Nephron progenitor cell (in vitro differentiated cells): ENCODE measurements at regions not wholly inside any gene's neighbourhood (a gene's known extent, or its start where the extent isn't known, plus 50 kb on each side); places are given as distances from the start of the nearest gene placed in this dataset.
"Not testable (repeated sequence)": the region's sequence is repeated elsewhere in the genome, so short reads cannot be mapped to it uniquely, and the experiment has no call there.

Source experiments
- DNase-seq: peaks from one replicate; pipeline ENCODE4 v3.0.0; 2021
- H3K27ac Mint-ChIP-seq: 2 replicates; pipeline ENCODE4 v1.8.0; 2021; ENCODE audit warnings: mild to moderate bottlenecking, moderate library complexity, mixed read lengths
- H3K27me3 Mint-ChIP-seq: 2 replicates; pipeline ENCODE4 v1.8.0; 2021; ENCODE audit warnings: mild to moderate bottlenecking, low read depth, mixed read lengths; ENCODE audit not compliant: poor library complexity
- H3K36me3 Mint-ChIP-seq: 2 replicates; pipeline ENCODE4 v1.8.0; 2021; ENCODE audit warnings: low read depth, mixed read lengths
- H3K4me1 Mint-ChIP-seq: 2 replicates; pipeline ENCODE4 v1.8.0; 2021; ENCODE audit warnings: mixed read lengths
- H3K4me3 Mint-ChIP-seq: 2 replicates; pipeline ENCODE4 v1.8.0; 2021; ENCODE audit warnings: mild to moderate bottlenecking, moderate library complexity, mixed read lengths
- H3K9me3 Mint-ChIP-seq: 2 replicates; pipeline ENCODE4 v1.8.0; 2021; ENCODE audit warnings: mild to moderate bottlenecking, moderate library complexity, mixed read lengths
- CTCF ChIP-seq: fragments of 200-600 bp; sonication (generic); IDR thresholded peaks from 2 replicates; pipeline ENCODE4 v1.5.0; 2021; ENCODE audit warnings: antibody characterized with exemption

- no peak for DNase-seq
- Mint-ChIP-seq H3K27ac (no peak overlapping the region), H3K36me3 (peaks cover 5% of the 10 kb centered on the region), H3K9me3 (peaks cover 23% of the 10 kb centered on the region), H3K4me3 (no peak overlapping the region), H3K27me3 (no peaks in the 10 kb centered on the region), H3K4me1 (no peaks in the 10 kb centered on the region)
- TF ChIP-seq CTCF, result no peak
These were observed 1007.9 kb upstream of the CITED2 start for GRCh38 chr6:140382355-140382754.

GRCh38 chr6:140380427-140381218 is 1006.2 kb upstream of the CITED2 start:
- H3K9me3 Mint-ChIP-seq, result peaks cover 20% of the 10 kb centered on the region
- no peak overlapping the region for H3K4me3 Mint-ChIP-seq
- no peaks in the 10 kb centered on the region for H3K27me3 Mint-ChIP-seq
- no peak for DNase-seq
- H3K4me1 Mint-ChIP-seq, result no peaks in the 10 kb centered on the region
- peaks cover under 1% of the 10 kb centered on the region for H3K36me3 Mint-ChIP-seq
- TF ChIP-seq CTCF, result no peak
- H3K27ac Mint-ChIP-seq, result no peak overlapping the region

- DNase-seq, result no peak
- no peak overlapping the region for H3K27ac Mint-ChIP-seq
- TF ChIP-seq CTCF, result no peak
These were observed 1005.5 kb upstream of the CITED2 start for GRCh38 chr6:140379919-140380318.

GRCh38 chr6:140376209-140376608 is 1001.8 kb upstream of the CITED2 start:
- Mint-ChIP-seq H3K36me3 (no peaks in the 10 kb centered on the region), H3K4me1 (no peaks in the 10 kb centered on the region), H3K27ac (no peak overlapping the region), H3K4me3 (no peak overlapping the region), H3K9me3 (peaks cover 23% of the 10 kb centered on the region), H3K27me3 (no peaks in the 10 kb centered on the region)
- no peak for DNase-seq
- no peak for TF ChIP-seq CTCF

More at GRCh38 chr6:140379919-140380318, 1005.5 kb upstream of the CITED2 start:
- Mint-ChIP-seq H3K4me1 (no peaks in the 10 kb centered on the region), H3K36me3 (no peaks in the 10 kb centered on the region), H3K9me3 (peaks cover 18% of the 10 kb centered on the region), H3K4me3 (no peak overlapping the region), H3K27me3 (no peaks in the 10 kb centered on the region)

GRCh38 chr6:140373728-140374127 is 999.3 kb upstream of the CITED2 start:
- H3K9me3 Mint-ChIP-seq, result peaks cover 23% of the 10 kb centered on the region

GRCh38 chr6:140372064-140372463 is 997.6 kb upstream of the CITED2 start:
- no peaks in the 10 kb centered on the region for H3K4me1 Mint-ChIP-seq
- no peaks in the 10 kb centered on the region for H3K36me3 Mint-ChIP-seq
- no peak overlapping the region for H3K4me3 Mint-ChIP-seq
- DNase-seq, result no peak
- no peaks in the 10 kb centered on the region for H3K27me3 Mint-ChIP-seq
- H3K27ac Mint-ChIP-seq, result no peak overlapping the region
- TF ChIP-seq CTCF, result no peak
- peaks cover 23% of the 10 kb centered on the region for H3K9me3 Mint-ChIP-seq

More at GRCh38 chr6:140373728-140374127, 999.3 kb upstream of the CITED2 start:
- not testable (repeated sequence) for H3K27ac Mint-ChIP-seq, DNase-seq, H3K4me1 Mint-ChIP-seq, H3K4me3 Mint-ChIP-seq, H3K27me3 Mint-ChIP-seq, H3K36me3 Mint-ChIP-seq
